ENCODE measurements at regions not wholly inside any gene's neighbourhood (a gene's known extent, or its start where the extent isn't known, plus 50 kb on each side); places are given as distances from the start of the nearest gene placed in this dataset.
A peak's percentile ranks its signal among the peaks of the same experiment; 100 is the strongest.

- TF ChIP-seq CTCFL (IDR thresholded peaks at IDR 0.05; ENCODE audit: borderline replicate concordance, insufficient read depth, low read depth, low read length, poor library complexity, severe bottlenecking), result peak; percentile 41
- no peak for TF ChIP-seq KLF16 (IDR thresholded peaks at IDR 0.05)
- TF ChIP-seq ATF4 (CRISPR knock-in tag; IDR thresholded peaks at IDR 0.05), result no peak
- TF ChIP-seq ZNF140 (CRISPR knock-in tag; IDR thresholded peaks at IDR 0.05), result no peak
- peak; percentile 23; the same call in 1 of the 2 replicates for TF ChIP-seq REST (IDR thresholded peaks at IDR 0.05; ENCODE audit: borderline replicate concordance)
- no peak for TF ChIP-seq REST (CRISPR knock-in tag; IDR thresholded peaks at IDR 0.05; ENCODE audit: low read depth)
- no peak for TF ChIP-seq TAL1 (IDR thresholded peaks at IDR 0.05)
- no peak for TF ChIP-seq ZNF436 (CRISPR knock-in tag; IDR thresholded peaks at IDR 0.05)
- TF ChIP-seq SREBF1 (IDR thresholded peaks at IDR 0.05; ENCODE audit: borderline replicate concordance, low read depth, low read length), result no peak
- no peak for TF ChIP-seq ADNP (tag; IDR thresholded peaks at IDR 0.05)
- no peak for TF ChIP-seq ZNF212 (CRISPR knock-in tag; IDR thresholded peaks at IDR 0.05)
- peak; percentile 35 to 57 (median 49) for TF ChIP-seq CTCF (IDR thresholded peaks at IDR 0.05 in 2 of 3, conservative IDR thresholded peaks at IDR 0.05 in 1 of 3; ENCODE audit: insufficient read depth in 2 of 3, low read depth in 1 of 3, low read length in 3 of 3)
These were observed 221.5 kb upstream of the SLC35G4 start (continued) for GRCh38 chr18:11387880-11388279.

Measured in K562 (cell line).